ENCODE measurements at regions not wholly inside any gene's neighbourhood (a gene's known extent, or its start where the extent isn't known, plus 50 kb on each side); places are given as distances from the start of the nearest gene placed in this dataset.

- CTCF ChIA-PET (ENCODE audit: low intra/inter-chr PET ratio): no interaction called here
- no peak overlapping the region for H3K27ac ChIP-seq (ENCODE audit: extremely low read depth, low read depth, low read length)
- no peak overlapping the region for H3K4me3 ChIP-seq
- H3K27me3 ChIP-seq (ENCODE audit: control insufficient read depth in 2 of 2, insufficient read depth in 2 of 2, low read length in 2 of 2): no peaks in the 10 kb centered on the region
- no peaks in the 10 kb centered on the region; a peak in 1 of 5 replicates for H3K4me1 ChIP-seq (replicated peaks in 1 of 2; ENCODE audit: control insufficient read depth in 2 of 2, insufficient read depth in 2 of 2, low read length in 2 of 2)
- no peaks in the 10 kb centered on the region for H4K20me1 ChIP-seq (replicated peaks; ENCODE audit: control insufficient read depth, insufficient read depth, low read length)
- DNase-seq (ENCODE audit: extremely low read depth in 1 of 4, low spot score in 3 of 4) (no peak), ATAC-seq (no peak), FAIRE-seq (no peak)
- POLR2A ChIA-PET: no interaction called here
- 33% methylated on average over 1 of the region's 1 CpG for WGBS (ENCODE audit: insufficient coverage, low coverage, missing lambda C conversion rate)
- H3K36me3 ChIP-seq (ENCODE audit: control insufficient read depth, insufficient read depth, low read length): no peaks in the 10 kb centered on the region
- H3K9me3 ChIP-seq (replicated peaks; ENCODE audit: control insufficient read depth, insufficient read depth, low read depth, low read length): no peaks in the 10 kb centered on the region
- H3K79me2 ChIP-seq (ENCODE audit: control insufficient read depth, insufficient read depth, low read length): no peaks in the 10 kb centered on the region
- in situ Hi-C loops (cut with MboI): no loop called here
- no TSS peak for BruUV-seq (replicated peaks)
- no peak overlapping the region for H2AFZ ChIP-seq (ENCODE audit: low read depth, low read length)
- no peak overlapping the region for H3K4me2 ChIP-seq (ENCODE audit: insufficient read depth, low read length)
- intact Hi-C loops (cut with micrococcal nuclease): no loop called here
- H3K9me1 ChIP-seq (ENCODE audit: control insufficient read depth, insufficient read depth, low read length): no peaks in the 10 kb centered on the region
- H3K9ac ChIP-seq (ENCODE audit: insufficient read depth in 1 of 2, low read depth in 2 of 2, low read length in 2 of 2): no peak overlapping the region
- 0 out of 2 replicates have a peak, but pooled peaks have one; percentile 11 for TF ChIP-seq CEBPB (tag; IDR thresholded peaks at IDR 0.05)
- no peak for TF ChIP-seq ZFP91 (CRISPR knock-in tag; IDR thresholded peaks at IDR 0.05)
- no peak for TF ChIP-seq GATA2 (CRISPR knock-in tag; IDR thresholded peaks at IDR 0.05)
- TF ChIP-seq ZNF174 (CRISPR knock-in tag; IDR thresholded peaks at IDR 0.05): no peak
- no peak for TF ChIP-seq CHD7 (IDR thresholded peaks at IDR 0.05; ENCODE audit: low read depth, low read length)
- TF ChIP-seq GTF2B (IDR thresholded peaks at IDR 0.05; ENCODE audit: extremely low read depth, insufficient read length): no peak
- TF ChIP-seq POLR2AphosphoS2 (IDR thresholded peaks at IDR 0.05; ENCODE audit: low read length): no peak
- TF ChIP-seq MCM7 (IDR thresholded peaks at IDR 0.05): no peak
- no peak for TF ChIP-seq ZNF121 (CRISPR knock-in tag; conservative IDR thresholded peaks at IDR 0.05)
- peak; percentile 49; the same call in 1 of the 2 replicates for TF ChIP-seq FOSL1 (tag; conservative IDR thresholded peaks at IDR 0.05)
Measured at GRCh38 chr3:132867956-132868355, 145.7 kb upstream of the NPHP3 start.
